ENCODE measurements at regions not wholly inside any gene's neighbourhood (a gene's known extent, or its start where the extent isn't known, plus 50 kb on each side); places are given as distances from the start of the nearest gene placed in this dataset.

DNA sequence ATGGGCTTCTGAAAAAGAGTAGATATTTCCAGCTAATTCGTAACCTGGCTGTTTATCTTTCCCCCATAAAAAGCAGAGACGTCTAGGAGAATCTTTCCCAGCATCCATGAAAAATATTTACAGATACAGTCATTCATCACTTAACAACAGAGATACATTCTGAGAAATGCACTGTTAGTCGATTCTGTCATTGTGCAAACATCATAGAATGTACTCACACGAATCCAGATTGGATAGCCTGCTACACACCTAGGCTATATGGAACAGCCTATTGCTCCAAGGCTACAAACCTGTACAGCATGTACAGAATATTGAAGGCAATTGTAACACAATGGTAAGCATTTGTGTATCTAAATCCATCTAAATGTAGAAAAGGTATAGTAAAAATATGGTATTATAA is 530.2 kb upstream of the NBEA start:
- DNase-seq (ENCODE audit: low spot score): no peak

DNA sequence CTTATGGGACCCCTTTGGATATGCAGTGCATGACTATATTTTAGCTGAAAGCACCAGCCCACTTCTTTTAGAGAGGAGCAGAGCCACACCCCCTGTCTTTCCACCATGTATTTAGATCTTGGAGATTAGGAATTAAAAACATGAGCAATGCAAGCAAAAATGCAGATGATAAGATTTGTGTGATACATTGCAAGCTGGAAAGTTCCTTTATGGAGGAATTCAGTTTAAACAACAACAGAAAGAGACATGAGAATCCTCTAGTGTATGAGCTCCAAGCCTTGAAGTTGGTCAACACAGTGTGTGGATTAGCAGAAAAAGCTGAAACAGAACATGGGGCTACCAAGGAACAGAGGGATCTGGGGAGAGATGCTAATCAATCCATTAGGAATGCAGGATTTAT is 529.8 kb upstream of the NBEA start:
- DNase-seq (ENCODE audit: low spot score): peak; percentile 59

DNA sequence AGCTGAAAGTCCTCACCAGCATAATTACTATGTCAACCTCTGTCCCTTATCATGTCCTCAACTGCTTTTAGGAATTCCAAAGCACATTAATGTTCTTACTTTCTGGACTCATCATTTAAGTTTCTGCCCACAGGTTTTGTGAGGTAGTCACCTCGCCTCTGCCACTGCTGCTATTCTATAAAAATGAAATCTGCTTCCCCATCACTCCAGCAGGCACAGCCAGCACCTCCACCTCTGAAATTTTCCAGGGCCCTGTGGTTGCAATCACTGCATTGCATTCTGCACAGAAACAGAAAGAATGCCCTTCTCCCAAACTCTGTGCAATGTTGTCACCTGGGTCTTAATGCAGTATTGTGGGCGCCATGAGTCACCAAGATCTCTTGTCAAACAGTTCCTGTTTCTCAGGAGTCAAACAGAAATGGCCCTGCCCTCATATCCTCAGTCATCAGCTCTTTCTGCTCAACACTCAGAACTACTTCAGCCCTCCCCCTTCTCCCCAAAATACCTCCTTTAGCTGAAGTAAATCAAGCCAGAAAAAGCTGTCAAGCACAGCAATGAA is 529.2 kb upstream of the NBEA start:
- DNase-seq (ENCODE audit: low spot score): no peak

DNA sequence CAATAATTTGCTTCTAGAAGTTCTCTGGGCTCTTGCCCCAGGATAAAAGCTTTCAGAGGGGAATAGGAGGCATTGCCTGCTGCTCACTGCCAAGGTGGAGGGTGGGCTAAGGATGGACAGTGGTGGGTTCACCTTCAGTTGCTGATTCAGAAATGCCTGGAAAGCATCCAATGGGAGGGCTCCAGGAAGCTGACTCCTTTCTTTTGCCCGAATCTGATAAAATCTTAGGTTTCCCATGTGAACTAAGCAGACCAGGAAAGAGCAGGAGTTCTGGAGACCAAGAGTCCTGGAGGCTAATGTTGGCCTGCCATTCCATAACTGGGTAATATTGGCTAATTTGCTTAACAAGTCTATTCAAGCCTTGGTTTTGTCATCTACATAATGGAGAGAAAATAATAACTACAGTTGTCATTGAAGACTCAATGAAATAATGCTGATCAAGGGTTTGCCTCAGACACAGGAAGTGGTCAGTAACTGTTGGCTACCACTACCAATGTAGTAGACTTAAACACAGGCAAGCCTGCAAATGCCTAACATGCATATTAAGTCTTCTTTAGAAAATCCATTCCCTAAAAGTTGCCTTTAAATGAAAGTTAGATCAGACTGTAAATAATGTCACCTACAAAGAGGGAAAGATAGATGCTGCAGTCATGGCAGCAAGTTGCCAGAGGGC is 528.4 kb upstream of the NBEA start:
- no peak for DNase-seq (ENCODE audit: low spot score)

DNA sequence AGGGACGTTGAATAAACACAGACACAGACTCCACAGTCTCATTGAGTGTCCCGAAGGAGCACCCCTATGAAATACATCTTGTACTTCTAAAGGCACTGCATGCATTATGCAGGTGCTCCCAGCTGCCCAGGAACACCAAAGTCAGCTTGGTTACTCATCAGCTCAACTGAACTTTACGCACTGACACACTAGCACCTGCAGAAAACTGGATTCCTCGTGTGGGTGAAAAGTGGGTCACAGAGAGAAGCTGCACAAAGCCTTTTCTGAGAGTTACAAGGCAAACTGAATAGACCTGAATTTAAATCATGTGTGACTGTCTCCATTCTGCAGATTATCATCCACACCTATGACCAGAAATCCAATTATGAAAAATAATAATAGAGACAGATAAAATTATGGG is 527.5 kb upstream of the NBEA start:
- DNase-seq (ENCODE audit: low spot score): no peak

DNA sequence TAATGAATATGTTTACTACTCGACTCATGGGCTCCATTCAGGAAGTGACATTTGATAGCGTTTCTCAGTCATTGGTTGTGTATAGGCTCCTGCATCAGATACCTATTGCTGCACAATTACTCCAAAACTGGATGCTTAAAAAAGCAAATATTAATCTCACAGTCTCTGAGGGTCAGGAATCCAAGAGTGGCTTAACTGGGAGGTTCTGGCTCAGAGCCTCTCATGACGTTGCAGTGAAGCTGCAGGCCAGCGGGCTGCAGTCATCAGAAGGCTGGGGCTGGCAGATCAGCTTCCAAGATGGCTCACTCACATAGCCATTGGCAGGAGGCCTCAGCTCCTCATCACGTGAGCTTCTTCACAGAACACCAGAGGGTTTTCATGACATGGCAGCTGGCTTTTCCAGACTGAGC is 525.1 kb upstream of the NBEA start:
- DNase-seq (ENCODE audit: low spot score): peak; percentile 79

DNA sequence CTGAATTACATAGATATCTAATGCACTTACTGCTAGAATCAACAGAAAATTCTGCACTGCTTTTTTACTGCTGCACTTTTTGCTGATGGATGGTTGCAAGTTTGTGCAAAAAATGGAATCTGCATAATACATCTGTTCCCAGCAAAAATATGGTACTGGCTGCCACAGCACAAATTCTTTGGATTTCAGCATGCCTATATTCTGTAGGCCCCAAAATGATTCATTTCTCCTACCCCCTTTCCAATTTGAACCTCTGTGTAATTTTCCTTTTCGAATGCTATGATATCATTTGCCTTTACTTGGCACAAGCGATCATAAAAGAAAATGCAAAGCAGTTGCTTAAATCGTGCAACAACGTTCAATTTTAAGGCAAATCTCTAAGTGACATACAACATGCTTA is 524.2 kb upstream of the NBEA start:
- no peak for DNase-seq (ENCODE audit: low spot score)

DNA sequence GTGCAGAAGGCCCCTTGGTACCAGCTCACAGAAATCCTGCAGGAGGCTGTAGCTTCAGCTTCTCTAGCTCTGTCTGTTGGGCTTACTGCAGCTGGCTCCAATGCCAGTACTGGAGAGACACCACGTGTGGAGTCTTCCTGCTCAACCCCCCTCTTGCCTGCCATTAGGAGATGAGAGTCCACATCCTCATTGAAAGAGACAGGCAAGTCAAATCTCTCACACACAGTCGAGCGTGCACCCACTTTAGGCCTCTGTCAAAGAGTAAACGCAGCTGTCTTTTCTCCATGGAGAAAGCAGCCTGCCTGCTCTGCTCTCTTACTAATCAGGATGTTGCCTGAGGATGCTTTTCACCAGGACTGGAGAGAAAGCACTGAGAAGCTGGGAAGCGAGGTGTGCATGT is 523.0 kb upstream of the NBEA start:
- DNase-seq (ENCODE audit: low spot score): peak; percentile 76

DNA sequence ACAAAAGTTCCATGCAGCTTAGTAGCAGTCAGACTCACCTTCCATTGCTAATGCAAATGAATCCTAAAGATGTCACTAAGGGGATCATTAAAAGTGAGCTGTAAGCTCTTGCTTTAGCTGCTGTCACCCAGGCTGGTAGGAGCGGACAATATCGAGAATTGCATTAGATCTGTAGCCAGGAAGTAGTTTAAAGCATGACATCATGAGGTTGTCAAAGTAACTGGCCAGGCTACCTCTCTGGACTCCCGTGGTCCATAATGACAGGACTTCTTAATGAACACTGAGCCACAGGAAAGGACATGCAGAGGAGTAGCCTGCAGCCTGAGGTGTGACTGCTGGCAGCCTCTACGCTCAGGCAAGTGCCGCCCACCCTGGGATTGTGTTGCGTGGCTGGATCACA is 522.3 kb upstream of the NBEA start:
- no peak for DNase-seq (ENCODE audit: low spot score)

DNA sequence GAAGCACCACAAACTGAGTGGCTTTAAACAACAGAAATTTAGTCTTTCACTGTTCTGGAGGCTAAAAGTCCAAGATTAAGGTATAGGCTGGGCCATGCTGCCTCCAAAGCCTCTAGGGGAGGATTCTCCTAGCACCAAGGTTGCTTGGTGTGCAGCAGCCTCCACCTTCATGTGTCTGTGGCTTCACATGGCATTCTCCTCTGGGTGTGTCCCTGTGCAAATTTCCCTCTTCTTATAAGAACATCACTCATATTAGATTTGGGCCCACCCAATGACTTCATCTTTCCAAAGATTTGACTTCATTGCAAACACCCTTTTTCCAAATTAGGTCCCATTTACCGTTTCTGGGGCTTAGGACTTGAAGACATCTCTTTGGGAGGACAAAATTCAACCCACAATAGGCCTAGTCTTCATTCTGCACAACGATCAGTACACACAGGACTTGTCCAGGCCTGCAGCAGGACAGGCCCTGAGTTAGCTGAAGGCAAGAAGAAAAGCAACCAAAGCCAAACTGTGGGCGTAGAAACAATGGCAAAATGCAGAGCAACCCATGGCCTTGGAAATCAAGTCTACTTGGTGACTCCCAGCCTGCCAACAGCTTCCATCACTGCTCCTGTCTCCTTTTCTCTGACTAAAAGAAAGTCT is 521.2 kb upstream of the NBEA start:
- no peak for DNase-seq (ENCODE audit: low spot score)

DNA sequence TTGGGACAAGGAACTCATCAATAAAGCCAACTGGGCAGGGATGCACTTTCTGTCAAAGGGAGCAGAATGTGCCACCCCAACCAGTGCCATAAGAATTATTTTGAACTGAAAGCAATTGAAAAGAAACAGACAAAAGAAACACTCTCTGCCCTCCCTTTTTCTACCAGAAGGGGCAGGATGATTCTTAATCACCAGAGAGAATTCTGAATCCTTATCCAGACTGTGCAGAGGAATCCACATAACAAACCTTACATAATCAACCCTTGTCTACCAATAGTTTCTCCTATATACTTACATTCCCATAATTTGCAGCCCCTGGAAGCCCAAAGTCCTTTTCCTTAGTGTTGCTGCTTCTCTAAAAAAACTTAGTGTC is 520.7 kb upstream of the NBEA start:
- DNase-seq (ENCODE audit: low spot score): no peak

DNA sequence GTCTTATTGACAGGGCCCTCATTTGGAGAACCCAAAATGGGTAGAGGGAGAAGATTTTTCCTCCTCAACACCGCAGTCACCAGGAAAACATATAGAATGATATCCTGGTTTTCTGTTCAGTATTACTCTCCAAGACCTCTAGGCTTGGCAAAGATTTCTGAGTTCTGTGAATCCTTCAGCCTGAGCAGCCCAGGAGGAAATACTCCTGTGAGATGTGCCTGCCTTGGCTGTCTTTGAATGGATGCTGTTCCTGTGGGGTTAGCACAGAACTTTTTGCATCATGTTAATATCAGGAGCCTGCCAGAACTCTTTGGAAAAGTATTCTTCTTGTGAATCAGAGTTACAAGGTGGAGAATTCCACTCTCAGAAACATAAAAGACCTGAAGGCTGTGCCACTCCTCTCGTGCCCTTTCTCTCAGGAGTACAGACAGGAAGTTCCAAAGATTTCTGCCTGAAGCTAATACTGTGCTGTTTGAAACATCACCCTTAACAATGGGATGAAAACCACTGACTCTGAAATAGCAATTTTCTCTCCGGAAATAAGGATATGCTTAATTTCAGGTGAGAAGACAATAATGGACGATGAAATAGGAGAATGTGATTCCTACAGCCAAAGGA is 520.1 kb upstream of the NBEA start:
- DNase-seq (ENCODE audit: low spot score): no peak

DNA sequence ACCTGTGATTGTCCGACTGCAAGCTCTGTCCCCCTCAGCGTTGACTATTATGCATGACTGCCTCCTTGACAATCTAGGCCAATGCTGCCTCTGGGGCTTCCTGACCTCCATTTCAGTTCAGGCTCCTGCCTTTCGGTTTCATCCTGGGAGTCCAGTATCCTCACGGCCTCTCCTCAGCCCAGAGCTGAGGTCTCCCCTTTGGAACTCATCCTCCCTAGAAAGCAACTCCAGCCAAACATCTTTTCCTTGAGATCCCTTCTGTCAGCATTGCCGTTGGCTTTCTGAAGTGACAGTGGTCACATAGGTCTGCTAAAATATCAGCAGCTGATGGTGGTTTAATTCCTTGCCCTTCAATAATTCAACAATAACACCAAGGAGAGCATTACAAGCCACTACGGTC is 519.1 kb upstream of the NBEA start:
- no peak for DNase-seq (ENCODE audit: low spot score)

DNA sequence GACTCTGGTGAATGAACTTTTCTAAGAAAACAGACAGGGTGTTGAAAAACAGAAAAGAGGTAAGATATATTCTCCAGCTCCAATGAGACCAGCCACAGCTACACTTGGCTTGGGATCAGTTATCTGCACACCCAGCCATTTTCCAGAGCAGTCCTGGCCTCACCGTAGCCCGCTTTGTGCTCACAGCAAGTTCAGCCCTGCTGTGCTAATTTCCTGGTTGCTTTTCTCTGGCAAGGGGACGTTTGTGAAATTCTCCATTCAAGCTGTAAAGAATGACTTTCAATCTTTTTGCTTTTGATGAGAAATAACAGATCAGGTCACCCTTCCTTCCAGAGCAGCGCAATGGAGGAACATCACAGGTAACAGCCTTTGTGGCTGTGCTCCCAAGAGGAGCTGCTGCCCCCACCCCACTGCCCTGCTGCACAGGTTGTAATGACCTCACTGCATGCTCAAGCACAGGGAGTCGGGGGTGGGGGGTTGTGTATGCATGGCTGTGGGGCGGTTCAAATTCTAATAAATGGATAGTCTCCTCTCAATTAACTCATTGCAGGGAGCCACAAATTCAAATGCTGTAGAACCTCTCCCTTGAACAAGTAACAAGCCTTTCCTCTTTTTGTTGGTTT is 516.6 kb upstream of the NBEA start:
- DNase-seq (ENCODE audit: low spot score): no peak

DNA sequence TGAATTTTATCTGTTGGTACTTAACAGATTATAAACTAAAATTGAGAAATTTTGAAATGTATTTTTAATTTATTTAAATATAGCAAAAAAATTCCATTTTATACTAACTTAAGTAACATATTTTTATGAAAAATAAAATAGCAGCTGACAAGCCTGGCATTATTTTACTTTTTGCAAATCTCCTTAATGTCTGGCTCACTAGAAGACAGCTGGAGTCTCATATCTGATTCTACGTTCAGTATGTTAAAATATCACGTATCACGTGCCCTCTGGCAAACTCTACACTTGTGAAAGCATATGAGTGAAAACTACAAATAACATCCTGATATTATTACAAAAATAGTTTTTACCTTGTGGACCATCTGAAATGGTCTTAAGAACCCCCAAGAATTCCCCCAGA is 513.2 kb upstream of the NBEA start:
- DNase-seq (ENCODE audit: low spot score): no peak

DNA sequence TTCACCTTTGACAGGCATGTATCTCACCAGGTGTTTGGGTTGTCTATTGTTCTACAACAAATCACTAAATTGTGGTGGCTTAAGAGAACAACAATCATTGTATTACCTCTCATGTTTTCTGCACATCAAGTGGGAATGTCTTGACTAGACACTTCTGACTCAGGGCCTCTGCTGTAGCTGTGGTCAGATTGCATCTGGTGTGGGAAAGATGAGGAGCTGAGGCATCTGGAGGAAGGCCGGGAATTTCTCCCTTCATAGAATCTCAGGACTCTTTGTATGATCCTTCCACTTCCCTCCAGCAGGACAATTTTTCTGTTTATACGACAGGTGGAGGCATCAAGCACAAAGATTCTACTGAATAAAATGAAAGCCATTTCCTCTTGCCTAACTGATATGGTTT is 511.8 kb upstream of the NBEA start:
- no peak for DNase-seq (ENCODE audit: low spot score)

DNA sequence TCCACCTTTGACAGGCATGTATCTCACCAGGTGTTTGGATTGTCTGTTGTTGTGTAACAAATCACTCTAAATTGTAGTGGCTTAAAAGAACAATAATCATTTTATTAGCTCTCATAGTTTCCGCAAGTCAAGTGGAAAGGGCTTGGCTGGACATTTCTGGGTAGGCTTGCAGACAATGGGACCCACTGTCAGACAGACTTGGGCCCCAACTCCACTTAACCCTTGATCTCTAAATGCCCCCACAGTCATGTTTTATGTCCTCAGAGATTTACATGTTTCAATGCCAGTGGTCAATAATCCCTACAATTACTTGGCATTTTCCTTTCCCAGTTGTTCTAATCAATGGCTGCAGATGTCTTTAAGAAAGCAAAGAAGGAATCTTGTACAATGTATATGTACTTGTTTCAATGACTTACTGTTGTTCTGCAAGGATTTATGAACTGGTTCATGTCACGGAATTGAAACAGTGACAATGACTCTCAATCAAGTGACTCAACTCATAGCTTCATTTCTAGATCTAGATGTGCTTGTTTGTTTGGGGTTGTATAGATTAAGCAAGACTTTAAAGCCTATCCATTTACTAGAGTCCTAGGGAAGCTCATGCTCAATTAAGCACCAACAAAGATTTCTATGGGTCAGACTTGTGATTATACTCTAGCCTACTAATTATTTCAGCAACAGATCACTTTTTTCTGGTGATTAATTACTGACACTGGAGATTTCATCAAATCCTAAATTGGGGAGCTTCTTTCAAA is 510.1 kb upstream of the NBEA start:
- DNase-seq (ENCODE audit: low spot score): no peak

DNA sequence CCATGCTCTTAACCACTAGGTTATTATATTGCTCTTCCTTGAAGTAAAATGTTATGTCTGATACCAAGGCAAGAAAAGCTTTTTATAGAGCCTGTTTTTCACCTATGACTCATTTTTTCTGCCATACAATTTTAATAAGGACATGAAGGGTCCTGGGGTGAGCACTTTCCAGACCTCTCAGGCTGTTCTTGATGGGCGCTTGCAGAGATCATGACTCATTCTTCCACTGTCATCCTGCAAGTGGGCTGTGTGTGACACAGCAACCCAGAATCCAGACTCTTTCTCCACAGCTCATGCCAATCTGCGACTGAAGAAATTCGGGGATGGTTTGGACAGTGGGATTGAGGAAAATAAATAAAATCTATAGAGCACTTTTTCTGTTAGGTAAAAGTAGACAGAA is 506.7 kb upstream of the NBEA start:
- DNase-seq (ENCODE audit: low spot score): no peak

DNA sequence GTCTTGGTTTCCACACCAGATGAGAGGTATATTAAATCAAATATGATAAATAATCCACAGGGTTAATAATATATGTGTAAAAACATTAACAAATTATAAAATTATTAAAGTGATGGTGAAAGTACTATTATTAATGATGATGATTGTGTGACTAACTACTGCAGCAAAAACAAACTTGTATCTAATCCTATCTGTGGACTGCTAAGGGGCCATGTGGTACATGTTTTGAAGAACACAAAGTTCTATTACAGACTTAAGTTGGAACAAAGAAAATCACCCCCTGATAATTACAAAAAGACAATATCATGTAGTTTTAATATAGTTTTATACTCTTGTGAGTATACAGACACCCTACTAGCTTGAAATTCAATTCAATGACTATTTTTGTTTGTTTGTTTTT is 504.2 kb upstream of the NBEA start:
- no peak for DNase-seq (ENCODE audit: low spot score)

DNA sequence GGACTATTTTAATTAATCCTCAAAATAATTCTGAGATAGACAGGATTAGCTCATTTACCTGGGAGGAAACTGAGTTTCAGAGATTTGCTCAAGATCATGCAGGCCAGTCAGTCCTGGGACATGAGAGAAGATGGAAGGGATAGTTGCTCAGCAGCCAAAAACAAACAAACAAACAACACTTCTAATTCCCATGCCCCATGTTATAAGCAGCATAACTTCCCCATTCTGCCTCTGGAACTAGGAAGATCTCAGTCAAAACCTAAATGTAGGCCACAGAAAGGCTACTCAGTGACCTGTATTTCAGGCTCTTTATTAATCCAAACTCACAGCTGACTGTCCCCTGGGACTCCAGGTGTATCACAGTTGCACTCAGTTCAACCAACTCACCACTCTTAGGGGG is 489.2 kb upstream of the NBEA start:
- DNase-seq (ENCODE audit: low spot score): no peak

DNA sequence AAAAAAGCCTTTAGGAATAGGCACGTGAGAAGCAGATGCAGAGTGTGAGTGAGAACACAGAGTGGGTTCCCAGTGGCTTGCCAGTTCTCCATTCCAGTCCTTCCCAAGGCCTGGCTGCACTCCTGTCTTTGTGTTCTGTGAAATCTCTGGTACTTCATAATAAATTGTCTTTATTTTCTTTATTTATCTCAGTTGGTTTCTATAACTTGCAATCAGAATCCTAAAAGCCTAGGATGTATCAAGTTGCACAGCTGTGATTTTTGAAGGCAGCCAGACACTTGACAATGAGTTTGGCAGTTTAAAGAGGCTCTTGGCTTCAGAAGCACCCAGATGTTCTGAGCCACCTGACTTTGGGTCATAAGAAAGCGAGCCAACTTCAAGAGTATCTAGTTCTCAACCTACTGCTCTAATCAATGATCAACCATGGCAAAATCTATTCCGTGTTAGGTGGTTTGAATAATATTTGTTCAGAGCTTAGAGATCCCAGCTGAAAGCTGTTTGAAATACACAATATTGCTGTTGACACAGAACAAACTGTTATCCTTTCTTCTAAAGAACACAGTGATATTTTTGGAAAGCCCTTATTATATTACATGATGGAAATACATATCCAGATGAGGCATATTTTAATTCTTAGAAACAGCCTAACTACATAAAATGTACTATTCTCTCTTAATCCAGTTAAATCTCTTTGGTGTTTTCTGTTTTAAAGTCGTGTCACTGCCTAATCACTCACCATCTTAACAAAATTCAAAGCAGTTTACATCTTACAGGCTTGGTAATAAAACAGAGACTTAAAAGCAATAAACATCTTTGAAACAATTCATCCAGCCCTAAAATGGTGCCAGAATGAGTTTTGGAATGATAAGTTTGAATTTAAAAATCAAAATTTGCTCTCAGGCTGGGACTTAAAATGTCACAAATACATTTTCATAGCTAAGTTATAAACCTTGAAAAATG is 483.0 kb upstream of the NBEA start:
- peak; percentile 88 for DNase-seq (ENCODE audit: low spot score)
